WTC11 (cell line): ENCODE measurements at regions not wholly inside any gene's neighbourhood (a gene's known extent, or its start where the extent isn't known, plus 50 kb on each side); places are given as distances from the start of the nearest gene placed in this dataset.

ENCODE experiments used
- ATAC-seq: fragments of 200-7000 bp; cut with Tn5 transposase; 2 replicates; pipeline ENCODE4 v1.10.0; 2021; ENCODE audit warnings: mild to moderate bottlenecking, moderate library complexity
- CTCF ChIA-PET: fragments of 300-600 bp; sonication (Branson Sonifier 250); formaldehyde crosslinking; loops from one replicate; lab custom pipeline; 2021; ENCODE audit warnings: antibody characterized with exemption; lab: Charles Lee
- POLR2A ChIA-PET: fragments of 350-600 bp; sonication (Branson Sonifier 250); formaldehyde crosslinking; loops from one replicate; lab custom pipeline; 2021; ENCODE audit warnings: antibody characterized with exemption; lab: Charles Lee
- DNase-seq: peaks from one replicate; pipeline ENCODE4 v3.0.0; 2021; ENCODE audit warnings: low spot score
- H3K27ac Mint-ChIP-seq: 2 replicates; pipeline ENCODE4 v1.8.0; 2021; ENCODE audit warnings: mixed read lengths
- H3K27me3 Mint-ChIP-seq: 2 replicates; pipeline ENCODE4 v1.8.0; 2021; ENCODE audit warnings: low read depth, mild to moderate bottlenecking, moderate library complexity, mixed read lengths
- H3K36me3 Mint-ChIP-seq: 2 replicates; pipeline ENCODE4 v1.8.0; 2021; ENCODE audit warnings: mixed read lengths
- H3K4me1 Mint-ChIP-seq: 2 replicates; pipeline ENCODE4 v1.8.0; 2022; ENCODE audit warnings: mixed read lengths
- H3K4me3 Mint-ChIP-seq: 2 replicates; pipeline ENCODE4 v1.8.0; 2021; ENCODE audit warnings: mild to moderate bottlenecking, moderate library complexity, mixed read lengths
- H3K9me3 Mint-ChIP-seq: 2 replicates; pipeline ENCODE4 v1.8.0; 2021; ENCODE audit warnings: mixed read lengths
- CREM ChIP-seq: sonication (generic); formaldehyde crosslinking; IDR thresholded peaks from 2 replicates; pipeline ENCODE4 v1.8.1; 2022; ENCODE audit warnings: mild to moderate bottlenecking, missing genetic modification reagents, moderate library complexity
- ETV6 ChIP-seq: sonication (generic); formaldehyde crosslinking; IDR thresholded peaks from 2 replicates; pipeline ENCODE4 v1.8.1; 2022; ENCODE audit warnings: mild to moderate bottlenecking, missing genetic modification reagents
- FOXP1 ChIP-seq: sonication (generic); formaldehyde crosslinking; IDR thresholded peaks from 2 replicates; pipeline ENCODE4 v1.8.0; 2022; ENCODE audit warnings: missing genetic modification reagents, mild to moderate bottlenecking, moderate library complexity, borderline replicate concordance
- GRHL2 ChIP-seq: fragments of 250-450 bp; sonication (Bioruptor Pico); IDR thresholded peaks from 2 replicates; pipeline ENCODE4 v1.8.0; 2022; ENCODE audit warnings: mild to moderate bottlenecking, moderate library complexity; ENCODE audit not compliant: insufficient replicate concordance, severe bottlenecking
- GTF2I ChIP-seq: fragments of 250-450 bp; sonication (Bioruptor Pico); conservative IDR thresholded peaks from 2 replicates; pipeline ENCODE4 v1.4.0; 2021; ENCODE audit warnings: mild to moderate bottlenecking
- JAZF1 ChIP-seq: fragments of 250-450 bp; sonication (Bioruptor Pico); IDR thresholded peaks from 2 replicates; pipeline ENCODE4 v1.9.0; 2021; ENCODE audit warnings: moderate library complexity, mild to moderate bottlenecking, inconsistent platforms
- MXD4 ChIP-seq: fragments of 250-450 bp; sonication (Bioruptor Pico); IDR thresholded peaks from 2 replicates; pipeline ENCODE4 v1.8.0; 2021; ENCODE audit warnings: mild to moderate bottlenecking, moderate library complexity, borderline replicate concordance
- MYBL2 ChIP-seq: sonication (generic); formaldehyde crosslinking; IDR thresholded peaks from 2 replicates; pipeline ENCODE4 v1.8.1; 2023; ENCODE audit warnings: mild to moderate bottlenecking, moderate library complexity, missing genetic modification reagents
- NFATC4 ChIP-seq: fragments of 250-450 bp; sonication (Bioruptor Pico); IDR thresholded peaks from 2 replicates; pipeline ENCODE4 v1.9.0; 2021; ENCODE audit warnings: mild to moderate bottlenecking
- NFE2L1 ChIP-seq: sonication (generic); formaldehyde crosslinking; IDR thresholded peaks from 2 replicates; pipeline ENCODE4 v1.8.1; 2023; ENCODE audit warnings: missing genetic modification reagents
- NR3C1 ChIP-seq: sonication (generic); formaldehyde crosslinking; conservative IDR thresholded peaks from 2 replicates; pipeline ENCODE4 v1.8.1; 2023; ENCODE audit warnings: low read depth, mild to moderate bottlenecking, missing genetic modification reagents
- OVOL2 ChIP-seq: fragments of 250-450 bp; sonication (Bioruptor Pico); IDR thresholded peaks from 2 replicates; pipeline ENCODE4 v1.9.0; 2021; ENCODE audit warnings: mild to moderate bottlenecking, borderline replicate concordance
- PRRX2 ChIP-seq: fragments of 250-450 bp; sonication (Bioruptor Pico); IDR thresholded peaks from 2 replicates; pipeline ENCODE4 v1.8.0; 2021; ENCODE audit warnings: mild to moderate bottlenecking
- RELA ChIP-seq: sonication (generic); formaldehyde crosslinking; IDR thresholded peaks from 2 replicates; pipeline ENCODE4 v1.8.1; 2022; ENCODE audit warnings: missing genetic modification reagents, mild to moderate bottlenecking, borderline replicate concordance
- RORB ChIP-seq: fragments of 250-450 bp; sonication (Bioruptor Pico); IDR thresholded peaks from 2 replicates; pipeline ENCODE4 v1.9.0; 2021; ENCODE audit warnings: mild to moderate bottlenecking
- TEAD4 ChIP-seq: sonication (generic); formaldehyde crosslinking; IDR thresholded peaks from 2 replicates; pipeline ENCODE4 v1.8.0; 2022; ENCODE audit warnings: mild to moderate bottlenecking, missing genetic modification reagents
- ZBTB21 ChIP-seq: sonication (generic); formaldehyde crosslinking; IDR thresholded peaks from 2 replicates; pipeline ENCODE4 v1.8.1; 2023; ENCODE audit warnings: mild to moderate bottlenecking, missing genetic modification reagents, borderline replicate concordance
- ZNF396 ChIP-seq: fragments of 250-450 bp; sonication (Bioruptor Pico); IDR thresholded peaks from 2 replicates; pipeline ENCODE4 v1.8.0; 2021; ENCODE audit warnings: mild to moderate bottlenecking, moderate library complexity, borderline replicate concordance
- ZNF416 ChIP-seq: fragments of 250-450 bp; sonication (Bioruptor Pico); IDR thresholded peaks from 2 replicates; pipeline ENCODE4 v1.9.0; 2021; ENCODE audit warnings: mild to moderate bottlenecking, inconsistent platforms
- TF ChIP-seq, protein P1 (sequence below): fragments of 250-450 bp; sonication (Bioruptor Pico); IDR thresholded peaks from 2 replicates; pipeline ENCODE4 v2.1.2; 2022; ENCODE audit warnings: mild to moderate bottlenecking, moderate library complexity
- TF ChIP-seq, protein P2 (sequence below): sonication (generic); formaldehyde crosslinking; IDR thresholded peaks from 2 replicates; pipeline ENCODE4 v1.8.0; 2022; ENCODE audit warnings: mild to moderate bottlenecking, missing genetic modification reagents
- TF ChIP-seq, protein P3 (sequence below): sonication (generic); formaldehyde crosslinking; IDR thresholded peaks from 2 replicates; pipeline ENCODE4 v1.8.1; 2022; ENCODE audit warnings: mild to moderate bottlenecking, moderate library complexity, missing genetic modification reagents
- TF ChIP-seq, protein P4 (sequence below): fragments of 250-450 bp; sonication (Bioruptor Pico); conservative IDR thresholded peaks from 2 replicates; pipeline ENCODE4 v1.9.0; 2021; ENCODE audit warnings: mild to moderate bottlenecking
- TF ChIP-seq, protein P5 (sequence below): sonication (generic); formaldehyde crosslinking; IDR thresholded peaks from 2 replicates; pipeline ENCODE4 v1.8.0; 2022; ENCODE audit warnings: mild to moderate bottlenecking, missing genetic modification reagents
- TF ChIP-seq, protein P6 (sequence below): sonication (generic); formaldehyde crosslinking; IDR thresholded peaks from 2 replicates; pipeline ENCODE4 v1.8.0; 2022; ENCODE audit warnings: mild to moderate bottlenecking, missing genetic modification reagents
- TF ChIP-seq, protein P7 (sequence below): sonication (generic); formaldehyde crosslinking; IDR thresholded peaks from 2 replicates; pipeline ENCODE4 v1.8.1; 2023; ENCODE audit warnings: mild to moderate bottlenecking, missing genetic modification reagents, moderate library complexity
- TF ChIP-seq, protein P8 (sequence below): sonication (generic); formaldehyde crosslinking; conservative IDR thresholded peaks from 2 replicates; pipeline ENCODE4 v1.8.1; 2022; ENCODE audit warnings: mild to moderate bottlenecking, missing genetic modification reagents
- TF ChIP-seq, protein P9 (sequence below): sonication (generic); formaldehyde crosslinking; IDR thresholded peaks from 2 replicates; pipeline ENCODE4 v1.8.1; 2023; ENCODE audit warnings: mild to moderate bottlenecking, missing genetic modification reagents

DNA sequence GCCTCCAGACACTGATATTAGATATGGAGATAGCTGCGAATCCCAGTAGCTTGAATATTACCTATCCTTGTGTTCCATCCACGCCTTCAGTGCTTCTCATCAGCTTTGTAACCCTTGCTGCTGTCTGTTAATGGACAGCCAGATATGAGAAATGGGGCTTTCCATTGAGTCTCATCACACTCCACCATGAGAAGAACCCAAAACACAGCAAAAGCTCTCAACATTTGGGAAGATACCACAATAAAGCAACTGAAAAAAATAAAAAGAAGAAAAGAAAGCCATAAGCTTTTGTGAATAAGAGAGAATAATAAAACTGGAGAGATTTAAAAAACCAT, 225.4 kb downstream of the GALC start:
- Mint-ChIP-seq H3K27ac (no peak overlapping the region), H3K9me3 (peaks cover 44% of the 10 kb centered on the region), H3K36me3 (peaks cover 11% of the 10 kb centered on the region), H3K27me3 (no peaks in the 10 kb centered on the region; the same call in 1 of the 2 replicates), H3K4me1 (peaks cover 11% of the 10 kb centered on the region), H3K4me3 (no peak overlapping the region)
- ATAC-seq: no peak
- TF ChIP-seq ZNF416 (CRISPR knock-in tag): no peak
- TF ChIP-seq GTF2I: no peak
- no peak for TF ChIP-seq NFATC4 (CRISPR knock-in tag)
- no peak for TF ChIP-seq GRHL2 (CRISPR knock-in tag)
- TF ChIP-seq ETV6 (CRISPR knock-in tag): no peak
- no peak for TF ChIP-seq ZNF396 (CRISPR knock-in tag)
- no peak for TF ChIP-seq NR3C1 (CRISPR knock-in tag)
- TF ChIP-seq, protein P1, sequence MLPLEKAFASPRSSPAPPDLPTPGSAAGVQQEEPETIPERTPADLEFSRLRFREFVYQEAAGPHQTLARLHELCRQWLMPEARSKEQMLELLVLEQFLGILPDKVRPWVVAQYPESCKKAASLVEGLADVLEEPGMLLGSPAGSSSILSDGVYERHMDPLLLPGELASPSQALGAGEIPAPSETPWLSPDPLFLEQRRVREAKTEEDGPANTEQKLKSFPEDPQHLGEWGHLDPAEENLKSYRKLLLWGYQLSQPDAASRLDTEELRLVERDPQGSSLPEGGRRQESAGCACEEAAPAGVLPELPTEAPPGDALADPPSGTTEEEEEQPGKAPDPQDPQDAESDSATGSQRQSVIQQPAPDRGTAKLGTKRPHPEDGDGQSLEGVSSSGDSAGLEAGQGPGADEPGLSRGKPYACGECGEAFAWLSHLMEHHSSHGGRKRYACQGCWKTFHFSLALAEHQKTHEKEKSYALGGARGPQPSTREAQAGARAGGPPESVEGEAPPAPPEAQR: no peak
- no peak for TF ChIP-seq NFE2L1
- no peak for TF ChIP-seq RELA (CRISPR knock-in tag)
- no peak for TF ChIP-seq FOXP1 (CRISPR knock-in tag)
- TF ChIP-seq RORB: no peak
- TF ChIP-seq TEAD4 (CRISPR knock-in tag): no peak
- TF ChIP-seq, protein P2, sequence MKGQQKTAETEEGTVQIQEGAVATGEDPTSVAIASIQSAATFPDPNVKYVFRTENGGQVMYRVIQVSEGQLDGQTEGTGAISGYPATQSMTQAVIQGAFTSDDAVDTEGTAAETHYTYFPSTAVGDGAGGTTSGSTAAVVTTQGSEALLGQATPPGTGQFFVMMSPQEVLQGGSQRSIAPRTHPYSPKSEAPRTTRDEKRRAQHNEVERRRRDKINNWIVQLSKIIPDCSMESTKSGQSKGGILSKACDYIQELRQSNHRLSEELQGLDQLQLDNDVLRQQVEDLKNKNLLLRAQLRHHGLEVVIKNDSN (CRISPR knock-in tag): no peak
- TF ChIP-seq, protein P3, sequence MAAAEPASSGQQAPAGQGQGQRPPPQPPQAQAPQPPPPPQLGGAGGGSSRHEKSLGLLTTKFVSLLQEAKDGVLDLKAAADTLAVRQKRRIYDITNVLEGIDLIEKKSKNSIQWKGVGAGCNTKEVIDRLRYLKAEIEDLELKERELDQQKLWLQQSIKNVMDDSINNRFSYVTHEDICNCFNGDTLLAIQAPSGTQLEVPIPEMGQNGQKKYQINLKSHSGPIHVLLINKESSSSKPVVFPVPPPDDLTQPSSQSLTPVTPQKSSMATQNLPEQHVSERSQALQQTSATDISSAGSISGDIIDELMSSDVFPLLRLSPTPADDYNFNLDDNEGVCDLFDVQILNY (CRISPR knock-in tag): no peak
- no peak for TF ChIP-seq PRRX2 (CRISPR knock-in tag)
- TF ChIP-seq, protein P4, sequence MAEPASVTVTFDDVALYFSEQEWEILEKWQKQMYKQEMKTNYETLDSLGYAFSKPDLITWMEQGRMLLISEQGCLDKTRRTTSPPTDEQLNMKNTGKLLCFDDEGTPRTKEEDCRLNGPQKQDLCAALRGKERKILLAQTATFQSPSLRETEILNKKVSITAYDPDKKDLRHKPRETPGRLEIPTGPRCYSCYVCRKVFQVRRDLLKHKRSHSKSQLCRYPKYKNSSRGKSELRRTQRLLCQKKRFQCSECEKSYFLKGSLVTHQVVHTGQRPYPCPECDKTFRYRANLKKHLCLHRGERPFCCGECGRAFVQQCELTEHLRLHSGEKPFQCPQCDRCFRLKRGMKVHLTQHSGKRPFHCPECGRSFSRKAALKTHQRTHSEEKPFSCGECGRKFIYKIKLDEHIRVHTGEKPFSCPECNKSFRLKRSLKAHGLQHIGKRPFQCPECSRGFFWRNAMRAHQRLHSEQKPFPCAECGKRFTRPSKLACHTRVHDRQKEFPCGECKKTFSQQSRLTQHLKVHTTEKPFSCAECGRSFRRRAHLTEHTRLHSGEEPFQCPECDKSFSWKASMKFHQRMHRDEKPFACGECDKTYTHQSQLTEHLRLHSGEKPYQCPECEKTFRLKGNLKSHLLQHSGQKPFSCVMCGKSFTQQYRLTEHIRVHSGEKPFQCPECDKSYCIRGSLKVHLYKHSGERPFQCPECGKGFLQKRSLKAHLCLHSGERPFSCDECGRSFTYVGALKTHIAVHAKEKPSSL (CRISPR knock-in tag): no peak
- DNase-seq: no peak
- POLR2A ChIA-PET: no interaction called here
- CTCF ChIA-PET: no interaction called here

DNA sequence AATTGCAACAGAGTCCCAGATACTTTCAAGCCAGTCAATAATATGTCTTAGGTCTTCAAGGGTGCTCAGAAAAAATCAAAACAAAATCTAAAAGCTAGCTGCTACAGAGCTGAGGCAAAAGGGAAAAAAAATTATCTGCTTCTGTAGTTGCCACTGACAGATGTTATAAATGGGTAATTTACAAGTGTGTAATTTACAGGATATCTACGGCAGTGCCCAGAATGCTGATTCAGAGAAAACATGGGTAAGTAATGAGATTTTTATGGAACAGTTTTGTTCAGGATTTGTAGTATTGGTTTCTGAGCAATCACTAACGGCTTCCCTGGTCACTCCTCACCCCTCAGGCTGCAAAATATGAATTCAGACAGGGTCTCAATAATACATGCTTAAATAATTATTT, 234.1 kb downstream of the GALC start:
- no peak overlapping the region for H3K27ac Mint-ChIP-seq
- POLR2A ChIA-PET: no interaction called here
- ATAC-seq: no peak
- TF ChIP-seq, protein P5, sequence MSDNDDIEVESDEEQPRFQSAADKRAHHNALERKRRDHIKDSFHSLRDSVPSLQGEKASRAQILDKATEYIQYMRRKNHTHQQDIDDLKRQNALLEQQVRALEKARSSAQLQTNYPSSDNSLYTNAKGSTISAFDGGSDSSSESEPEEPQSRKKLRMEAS (CRISPR knock-in tag): no peak
- TF ChIP-seq, protein P6, sequence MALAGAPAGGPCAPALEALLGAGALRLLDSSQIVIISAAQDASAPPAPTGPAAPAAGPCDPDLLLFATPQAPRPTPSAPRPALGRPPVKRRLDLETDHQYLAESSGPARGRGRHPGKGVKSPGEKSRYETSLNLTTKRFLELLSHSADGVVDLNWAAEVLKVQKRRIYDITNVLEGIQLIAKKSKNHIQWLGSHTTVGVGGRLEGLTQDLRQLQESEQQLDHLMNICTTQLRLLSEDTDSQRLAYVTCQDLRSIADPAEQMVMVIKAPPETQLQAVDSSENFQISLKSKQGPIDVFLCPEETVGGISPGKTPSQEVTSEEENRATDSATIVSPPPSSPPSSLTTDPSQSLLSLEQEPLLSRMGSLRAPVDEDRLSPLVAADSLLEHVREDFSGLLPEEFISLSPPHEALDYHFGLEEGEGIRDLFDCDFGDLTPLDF (CRISPR knock-in tag): no peak
- TF ChIP-seq, protein P7, sequence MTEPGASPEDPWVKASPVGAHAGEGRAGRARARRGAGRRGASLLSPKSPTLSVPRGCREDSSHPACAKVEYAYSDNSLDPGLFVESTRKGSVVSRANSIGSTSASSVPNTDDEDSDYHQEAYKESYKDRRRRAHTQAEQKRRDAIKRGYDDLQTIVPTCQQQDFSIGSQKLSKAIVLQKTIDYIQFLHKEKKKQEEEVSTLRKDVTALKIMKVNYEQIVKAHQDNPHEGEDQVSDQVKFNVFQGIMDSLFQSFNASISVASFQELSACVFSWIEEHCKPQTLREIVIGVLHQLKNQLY: no peak
- TF ChIP-seq ETV6 (CRISPR knock-in tag) (no peak), NFE2L1 (no peak), MYBL2 (CRISPR knock-in tag) (no peak), MXD4 (CRISPR knock-in tag) (no peak), JAZF1 (CRISPR knock-in tag) (no peak), CREM (no peak), ZBTB21 (CRISPR knock-in tag) (no peak), OVOL2 (CRISPR knock-in tag) (no peak), NFATC4 (CRISPR knock-in tag) (no peak)
- TF ChIP-seq, protein P8, sequence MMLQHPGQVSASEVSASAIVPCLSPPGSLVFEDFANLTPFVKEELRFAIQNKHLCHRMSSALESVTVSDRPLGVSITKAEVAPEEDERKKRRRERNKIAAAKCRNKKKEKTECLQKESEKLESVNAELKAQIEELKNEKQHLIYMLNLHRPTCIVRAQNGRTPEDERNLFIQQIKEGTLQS (CRISPR knock-in tag): no peak
- TF ChIP-seq, protein P9, sequence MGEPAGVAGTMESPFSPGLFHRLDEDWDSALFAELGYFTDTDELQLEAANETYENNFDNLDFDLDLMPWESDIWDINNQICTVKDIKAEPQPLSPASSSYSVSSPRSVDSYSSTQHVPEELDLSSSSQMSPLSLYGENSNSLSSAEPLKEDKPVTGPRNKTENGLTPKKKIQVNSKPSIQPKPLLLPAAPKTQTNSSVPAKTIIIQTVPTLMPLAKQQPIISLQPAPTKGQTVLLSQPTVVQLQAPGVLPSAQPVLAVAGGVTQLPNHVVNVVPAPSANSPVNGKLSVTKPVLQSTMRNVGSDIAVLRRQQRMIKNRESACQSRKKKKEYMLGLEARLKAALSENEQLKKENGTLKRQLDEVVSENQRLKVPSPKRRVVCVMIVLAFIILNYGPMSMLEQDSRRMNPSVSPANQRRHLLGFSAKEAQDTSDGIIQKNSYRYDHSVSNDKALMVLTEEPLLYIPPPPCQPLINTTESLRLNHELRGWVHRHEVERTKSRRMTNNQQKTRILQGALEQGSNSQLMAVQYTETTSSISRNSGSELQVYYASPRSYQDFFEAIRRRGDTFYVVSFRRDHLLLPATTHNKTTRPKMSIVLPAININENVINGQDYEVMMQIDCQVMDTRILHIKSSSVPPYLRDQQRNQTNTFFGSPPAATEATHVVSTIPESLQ (CRISPR knock-in tag): no peak

More for the DNA sequence above, 234.1 kb downstream of the GALC start:
- Mint-ChIP-seq H3K4me3 (no peak overlapping the region), H3K36me3 (peaks cover 21% of the 10 kb centered on the region), H3K9me3 (peaks cover 36% of the 10 kb centered on the region), H3K4me1 (0 out of 2 replicates have a peak, but pooled peaks cover 7% of the 10 kb centered on the region), H3K27me3 (no peaks in the 10 kb centered on the region; the same call in 1 of the 2 replicates)
- no peak for DNase-seq
- CTCF ChIA-PET: interaction anchor here (1.5 kb wide), 1 partner anchor 13 kb away, joined by 6 read pairs; no protein-coding TSS in a partner anchor
